SH-SY5Y (cell line): ENCODE measurements at regions not wholly inside any gene's neighbourhood (a gene's known extent, or its start where the extent isn't known, plus 50 kb on each side); places are given as distances from the start of the nearest gene placed in this dataset.

ENCODE experiments used
- GATA2 ChIP-seq: IDR thresholded peaks from 2 replicates; pipeline ENCODE4 v1.6.1; 2011; ENCODE audit warnings: mild to moderate bottlenecking, low read depth, low read length
- GATA3 ChIP-seq: IDR thresholded peaks from 2 replicates; pipeline ENCODE4 v1.6.1; 2011; ENCODE audit warnings: low read depth, mild to moderate bottlenecking, low read length, moderate library complexity

DNA sequence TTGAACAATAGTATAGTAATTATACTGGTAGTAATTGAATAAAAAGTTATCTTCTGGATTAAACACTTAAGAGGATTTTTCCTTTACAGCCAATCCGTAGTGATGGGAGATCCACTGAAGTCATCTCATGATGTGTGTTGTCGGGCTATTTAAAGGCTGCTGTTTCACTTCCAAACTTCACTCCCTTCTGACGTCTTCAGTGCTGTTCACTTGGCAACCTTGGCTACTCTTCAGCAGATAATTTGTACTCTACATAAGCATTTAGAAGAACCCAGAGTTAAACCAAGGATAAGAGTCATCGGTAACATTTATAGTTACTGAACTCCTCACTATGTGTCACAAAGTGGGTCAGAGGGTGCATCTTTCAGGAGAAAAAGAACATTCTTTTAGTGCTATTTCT is 179.1 kb upstream of the EYA4 start:
- TF ChIP-seq GATA3, result no peak
- no peak for TF ChIP-seq GATA2
